Tibial artery (tissue), 4 donors: ENCODE measurements at regions not wholly inside any gene's neighbourhood (a gene's known extent, or its start where the extent isn't known, plus 50 kb on each side); places are given as distances from the start of the nearest gene placed in this dataset.

ENCODE experiments used
- DNase-seq, 2 donors: peaks; one replicate each; pipeline ENCODE4 v3.0.0-alpha.2; 2019
- H3K27ac ChIP-seq, 2 donors: fragments of 200-600 bp; sonication (generic) in 1 of 2; 1 replicate in 1 of 2; 2 replicates in 1 of 2; pipeline ENCODE4 v1.5.1; 2018 to 2019; ENCODE audit warnings: mild to moderate bottlenecking in 1 of 2
- H3K27me3 ChIP-seq, 2 donors: fragments of 200-600 bp; sonication (generic) in 1 of 2; one replicate each; pipeline versions ENCODE4 v1.5.1 to v1.6.0; 2016 to 2019
- H3K36me3 ChIP-seq, 3 donors: fragments of 200-600 bp; sonication (generic) in 2 of 3; one replicate each; pipeline ENCODE4 v1.5.1; 2016 to 2019; ENCODE audit warnings: mild to moderate bottlenecking in 2 of 3
- H3K4me1 ChIP-seq, 4 donors: fragments of 200-600 bp; sonication (generic) in 2 of 4; 1 replicate in 3 of 4; 2 replicates in 1 of 4; pipeline ENCODE4 v1.5.1; 2016 to 2019
- H3K4me3 ChIP-seq, 2 donors: fragments of 200-600 bp; sonication (generic) in 1 of 2; 1 replicate in 1 of 2; 2 replicates in 1 of 2; pipeline ENCODE4 v1.5.1; 2018 to 2019; ENCODE audit warnings: mild to moderate bottlenecking in 2 of 2
- H3K9me3 ChIP-seq, 3 donors: fragments of 200-600 bp; sonication (generic) in 1 of 3; one replicate each; pipeline ENCODE4 v1.5.1; 2016 to 2019
- intact Hi-C: fragments of 100-400 bp; cut with DNase I; formaldehyde crosslinking; loops from one replicate; pipeline ENCODE4 v1.15.0; 2023; ENCODE audit warnings: low total_unique reads
- TF ChIP-seq, protein P1 (sequence below), 2 experiments: fragments of 200-600 bp in 1 of 2; fragments of 450-650 bp in 1 of 2; IDR thresholded peaks; one replicate each; pipeline ENCODE4 v1.5.1; 2017 to 2019; ENCODE audit warnings: antibody characterized with exemption in 2 of 2, mild to moderate bottlenecking in 1 of 2, moderate library complexity in 1 of 2

DNA sequence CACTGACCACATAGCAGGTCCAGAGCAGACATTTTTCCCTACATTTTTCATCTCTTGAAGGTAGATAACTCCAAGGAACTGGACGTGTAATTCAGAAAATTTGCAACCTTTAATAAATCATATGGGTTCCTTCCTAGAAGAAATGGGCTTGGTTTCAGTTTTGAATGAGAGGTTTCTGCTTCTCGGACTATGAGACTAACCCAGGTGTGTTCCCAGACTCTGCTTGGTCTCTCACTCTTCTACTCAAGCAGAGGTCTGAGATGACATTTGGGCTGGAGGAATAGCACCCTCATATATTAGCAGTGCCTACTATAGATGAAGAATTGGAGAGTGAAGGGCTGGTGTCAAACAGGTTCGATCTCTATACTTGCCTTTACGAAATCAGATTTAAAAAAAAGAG is 231.2 kb downstream of the DOK5 start:
- Histone ChIP-seq H3K27me3 (no peaks in the 10 kb centered on the region), H3K4me1 (no peaks in the 10 kb centered on the region), H3K27ac (no peak overlapping the region), H3K9me3 (no peaks in the 10 kb centered on the region), H3K4me3 (no peak overlapping the region), H3K36me3 (no peaks in the 10 kb centered on the region)
- no peak for DNase-seq
- intact Hi-C loops = no loop called here
- TF ChIP-seq, protein P1, sequence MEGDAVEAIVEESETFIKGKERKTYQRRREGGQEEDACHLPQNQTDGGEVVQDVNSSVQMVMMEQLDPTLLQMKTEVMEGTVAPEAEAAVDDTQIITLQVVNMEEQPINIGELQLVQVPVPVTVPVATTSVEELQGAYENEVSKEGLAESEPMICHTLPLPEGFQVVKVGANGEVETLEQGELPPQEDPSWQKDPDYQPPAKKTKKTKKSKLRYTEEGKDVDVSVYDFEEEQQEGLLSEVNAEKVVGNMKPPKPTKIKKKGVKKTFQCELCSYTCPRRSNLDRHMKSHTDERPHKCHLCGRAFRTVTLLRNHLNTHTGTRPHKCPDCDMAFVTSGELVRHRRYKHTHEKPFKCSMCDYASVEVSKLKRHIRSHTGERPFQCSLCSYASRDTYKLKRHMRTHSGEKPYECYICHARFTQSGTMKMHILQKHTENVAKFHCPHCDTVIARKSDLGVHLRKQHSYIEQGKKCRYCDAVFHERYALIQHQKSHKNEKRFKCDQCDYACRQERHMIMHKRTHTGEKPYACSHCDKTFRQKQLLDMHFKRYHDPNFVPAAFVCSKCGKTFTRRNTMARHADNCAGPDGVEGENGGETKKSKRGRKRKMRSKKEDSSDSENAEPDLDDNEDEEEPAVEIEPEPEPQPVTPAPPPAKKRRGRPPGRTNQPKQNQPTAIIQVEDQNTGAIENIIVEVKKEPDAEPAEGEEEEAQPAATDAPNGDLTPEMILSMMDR (IDR thresholded peaks at IDR 0.05) = no peak

DNA sequence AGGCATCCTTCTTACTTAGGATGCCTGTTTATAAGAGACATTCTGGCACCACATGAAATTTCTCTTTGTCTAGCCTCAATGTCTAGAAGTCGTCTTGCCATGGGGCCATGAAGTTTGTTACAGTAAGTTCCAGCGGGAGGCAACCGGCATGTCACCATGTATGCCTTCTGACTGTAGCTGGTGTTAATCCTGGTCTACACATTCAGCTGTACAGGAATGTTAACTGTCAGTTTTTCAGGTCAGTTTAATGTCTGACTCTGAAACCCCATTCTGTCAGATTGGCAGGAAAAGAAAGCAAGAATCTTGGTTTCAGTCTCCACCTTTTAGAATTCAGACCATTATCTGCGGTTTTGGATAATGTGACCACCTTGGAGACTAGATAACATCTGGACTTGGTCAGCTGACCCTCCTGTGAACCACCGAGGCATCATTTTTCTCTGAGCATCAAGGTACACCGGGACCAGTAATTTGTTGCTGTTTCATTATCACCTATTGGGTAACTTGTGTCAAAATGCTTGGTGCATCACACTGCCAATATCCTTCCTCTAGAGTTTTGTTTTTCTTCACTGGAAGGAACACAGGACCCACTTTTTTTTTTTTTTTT is 228.7 kb downstream of the DOK5 start:
- intact Hi-C loops = no loop called here
- no peaks in the 10 kb centered on the region for H3K27me3 ChIP-seq
- H3K9me3 ChIP-seq = no peaks in the 10 kb centered on the region
- no peaks in the 10 kb centered on the region for H3K36me3 ChIP-seq
- H3K4me1 ChIP-seq = no peaks in the 10 kb centered on the region
- no peak overlapping the region for H3K4me3 ChIP-seq
- H3K27ac ChIP-seq = no peak overlapping the region
- DNase-seq = no peak
- TF ChIP-seq, protein P1 (IDR thresholded peaks at IDR 0.05) = no peak
